ENCODE measurements at regions not wholly inside any gene's neighbourhood (a gene's known extent, or its start where the extent isn't known, plus 50 kb on each side); places are given as distances from the start of the nearest gene placed in this dataset.
"Not testable (repeated sequence)": the region's sequence is repeated elsewhere in the genome, so short reads cannot be mapped to it uniquely, and the experiment has no call there.

DNA sequence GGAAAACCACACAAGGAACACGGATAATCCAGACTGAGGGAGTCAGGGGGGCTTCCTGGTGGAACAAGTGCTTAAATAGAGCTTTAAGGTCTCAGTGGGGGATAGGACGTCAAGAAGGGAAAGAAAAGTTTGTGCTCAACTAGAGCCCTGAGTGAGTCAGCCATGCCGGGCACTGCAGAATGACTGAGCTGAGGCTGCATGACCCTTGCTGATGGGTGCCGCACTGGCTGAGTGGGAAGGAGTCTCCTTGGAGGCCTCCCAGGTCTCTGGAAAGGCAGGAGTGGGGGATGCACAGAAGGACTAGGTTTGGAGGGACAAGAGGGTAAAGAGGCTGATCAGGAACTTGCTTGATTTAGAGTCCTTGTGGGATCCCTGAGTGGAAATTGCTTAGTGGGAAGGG is 150.3 kb downstream of the RPLP1 start:
- DNase-seq, result no peak

DNA sequence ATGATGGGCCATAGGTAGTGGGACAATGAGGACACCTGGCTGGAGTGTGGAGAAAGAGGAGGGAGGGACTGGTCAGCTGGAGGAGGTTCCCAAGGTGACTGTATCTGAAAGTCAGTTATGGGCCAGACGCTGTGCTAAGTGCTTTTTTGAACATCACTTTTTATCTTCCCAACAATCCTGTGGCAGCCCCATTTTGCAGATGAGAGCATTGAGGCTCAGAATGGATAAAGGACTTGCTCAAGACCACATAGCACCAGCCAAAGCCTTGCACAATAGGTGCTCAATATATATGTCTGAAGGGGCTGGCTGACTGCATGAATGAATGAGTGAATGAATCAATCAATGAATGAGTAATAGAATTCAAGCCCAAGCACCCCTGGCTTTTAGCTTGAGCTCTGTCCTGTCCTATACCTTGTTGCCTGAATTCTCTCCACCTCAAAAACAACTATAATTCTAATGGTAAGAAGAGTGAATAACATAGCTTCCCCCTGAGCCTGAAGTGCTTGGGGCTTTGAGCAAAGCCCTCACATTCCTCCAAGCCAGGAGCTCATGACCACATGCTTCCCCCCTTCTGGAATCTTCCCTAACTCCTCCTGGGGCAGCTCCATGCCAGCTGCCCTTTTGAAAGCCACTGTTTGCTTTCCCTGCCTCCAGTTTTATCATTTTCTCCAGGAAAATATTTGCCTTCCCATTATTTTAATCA is 150.9 kb downstream of the RPLP1 start:
- no peak for DNase-seq

DNA sequence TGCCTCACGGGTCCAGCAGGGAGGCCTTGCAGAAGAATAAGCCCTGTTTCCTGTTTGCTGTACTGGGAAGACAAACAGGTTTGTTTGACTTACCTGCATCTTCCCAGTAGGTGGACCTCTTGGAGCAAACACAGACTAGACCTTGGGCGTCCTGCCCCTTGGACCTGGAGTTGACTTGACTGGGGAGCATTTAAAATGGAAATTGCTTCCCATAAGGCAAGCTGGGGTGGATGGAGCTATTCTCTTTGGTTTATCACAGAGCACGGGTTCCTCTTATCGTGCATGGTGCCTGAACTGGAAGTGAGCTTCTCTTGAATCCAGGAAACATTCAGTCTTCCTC is 151.4 kb downstream of the RPLP1 start:
- DNase-seq, result no peak

DNA sequence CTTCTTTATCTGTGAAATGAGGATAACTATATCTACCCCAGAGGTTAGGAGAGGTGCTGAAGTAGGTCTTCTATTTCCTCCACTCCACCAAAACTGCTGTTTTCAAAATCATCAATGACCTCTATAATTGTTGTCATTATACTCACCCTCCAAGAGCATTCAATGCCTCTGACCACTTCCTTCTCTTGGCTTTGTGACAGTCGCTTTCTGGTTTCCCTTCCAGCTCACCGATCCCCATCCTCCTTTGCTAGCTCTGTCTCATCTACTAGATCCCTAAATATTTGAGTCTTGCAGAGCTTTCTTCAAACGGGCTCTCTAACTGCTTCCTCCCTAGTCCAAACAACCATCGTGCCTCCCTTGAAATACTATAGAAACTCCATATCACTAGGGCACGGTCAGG is 153.5 kb downstream of the RPLP1 start:
- DNase-seq, result no peak

DNA sequence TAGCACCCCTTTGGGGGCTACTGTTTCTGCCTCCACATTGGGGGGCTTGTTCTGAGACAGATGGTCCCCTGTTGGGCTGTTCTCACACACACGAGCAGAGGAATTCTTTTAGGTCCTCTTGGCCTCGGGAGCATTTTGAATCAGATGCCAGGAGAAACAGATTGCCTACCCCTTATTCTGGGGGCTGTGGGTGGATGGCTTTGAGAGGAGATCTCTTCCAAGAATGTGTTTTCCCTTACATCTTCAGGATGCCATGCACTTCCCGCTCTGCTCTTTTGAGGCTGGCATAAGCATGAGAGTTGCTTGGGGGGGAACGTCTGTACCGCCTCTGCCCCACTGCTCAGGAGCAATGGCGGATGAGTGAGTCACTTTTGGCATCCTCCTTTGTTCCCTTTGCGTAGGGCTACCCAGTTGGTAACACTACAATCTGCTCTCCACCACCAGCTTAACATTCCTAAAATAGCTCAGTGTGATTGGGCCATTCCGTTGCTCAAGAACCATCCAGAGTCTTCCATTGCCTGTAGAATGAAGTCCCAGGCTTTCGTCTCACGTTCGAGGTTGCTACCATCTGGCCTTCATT is 154.4 kb downstream of the RPLP1 start:
- DNase-seq, result no peak

DNA sequence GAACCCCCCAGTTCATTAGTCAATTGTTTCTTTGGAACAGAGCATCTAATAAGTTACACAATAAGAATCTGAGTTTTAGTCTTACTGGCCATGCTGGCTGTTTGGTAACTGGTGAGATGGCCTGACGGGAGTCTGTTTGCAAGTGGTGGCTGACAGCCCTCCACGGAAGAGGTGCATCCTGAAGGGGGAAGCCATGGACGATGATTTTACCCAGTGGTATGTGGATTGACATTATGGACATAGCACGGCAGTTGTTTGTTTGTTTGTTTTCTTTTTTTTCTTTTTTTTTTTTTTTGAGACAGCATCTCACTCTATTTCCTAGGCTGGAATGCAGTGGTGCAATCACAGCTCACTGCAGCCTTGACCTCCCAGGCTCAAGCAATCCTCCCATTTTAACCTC is 156.0 kb downstream of the RPLP1 start:
- DNase-seq, result no peak

DNA sequence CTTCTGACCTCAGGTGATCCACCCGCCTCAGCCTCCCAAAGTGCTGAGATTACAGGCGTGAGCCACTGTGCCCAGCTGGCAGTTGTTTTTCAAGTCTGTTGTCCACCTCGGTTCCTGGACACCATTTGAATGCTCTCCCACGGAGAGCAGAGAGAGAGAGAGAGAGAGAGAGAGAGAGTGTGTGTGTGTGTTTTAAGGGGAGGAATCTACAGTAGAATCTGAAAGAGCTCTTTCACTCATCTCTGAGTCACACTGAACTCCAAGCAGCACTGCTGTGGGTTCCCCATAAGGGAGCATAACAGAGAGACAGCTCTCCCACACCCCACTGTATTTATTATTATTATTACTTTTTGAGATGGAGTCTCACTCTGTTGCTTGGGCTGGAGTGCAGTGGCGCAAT is 156.6 kb downstream of the RPLP1 start:
- DNase-seq, result no peak

DNA sequence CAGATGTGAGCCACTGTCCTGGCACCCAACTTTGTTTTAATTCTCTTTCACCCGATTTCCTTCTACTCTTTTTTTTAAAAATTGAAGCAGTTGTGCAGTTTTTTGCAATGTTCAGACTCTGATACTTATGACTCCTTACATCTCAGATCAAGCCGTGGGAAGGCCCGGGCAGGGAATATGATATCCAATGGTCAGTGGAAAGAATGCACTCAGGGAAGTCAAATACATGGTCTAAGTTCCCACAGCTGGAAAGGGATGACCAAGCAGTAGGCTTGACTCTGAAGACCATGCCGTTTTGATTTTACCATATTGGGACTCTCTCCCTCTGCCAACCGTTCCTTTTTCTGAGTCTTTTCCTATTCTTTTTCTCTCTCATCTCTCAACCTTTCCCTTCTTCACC is 157.2 kb downstream of the RPLP1 start:
- no peak for DNase-seq

DNA sequence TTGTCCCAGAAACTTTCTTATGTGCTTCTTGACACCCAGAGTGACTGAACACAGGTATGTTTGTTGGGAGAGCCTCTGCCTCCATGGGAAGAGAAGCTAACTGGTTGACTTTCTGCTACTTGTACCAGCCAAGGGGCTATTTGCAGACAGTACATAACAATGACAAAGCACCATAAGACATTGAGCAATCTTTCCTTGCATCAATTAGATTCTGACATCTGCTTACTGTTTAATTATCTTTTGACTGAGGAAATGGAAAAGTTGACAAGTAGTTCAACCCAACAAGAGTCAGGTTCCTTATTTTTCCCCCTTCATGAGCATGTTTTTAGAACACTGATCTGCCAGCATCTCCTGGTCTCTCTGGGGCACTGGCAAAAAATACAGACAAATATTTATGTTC is 157.7 kb downstream of the RPLP1 start:
- no peak for DNase-seq

DNA sequence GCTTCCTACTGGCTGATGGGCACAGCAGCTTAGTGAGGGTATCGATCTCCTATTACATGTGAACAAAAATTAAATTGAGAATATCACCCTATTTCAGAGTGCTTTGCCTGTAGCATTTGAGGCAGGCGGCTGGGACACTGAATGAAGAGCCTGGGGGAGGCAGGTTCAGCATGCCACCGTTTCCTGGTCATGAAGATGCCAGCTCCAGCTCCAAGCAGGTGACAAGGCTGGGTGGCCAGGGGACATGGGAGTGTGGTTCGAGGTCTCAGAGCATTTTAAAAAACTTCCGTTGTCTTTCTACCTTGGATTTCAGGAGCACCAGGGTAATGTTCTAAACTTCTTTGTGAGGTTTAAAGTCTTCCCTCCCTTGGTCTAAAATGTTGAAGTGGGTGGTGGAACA is 158.2 kb downstream of the RPLP1 start:
- no peak for DNase-seq

DNA sequence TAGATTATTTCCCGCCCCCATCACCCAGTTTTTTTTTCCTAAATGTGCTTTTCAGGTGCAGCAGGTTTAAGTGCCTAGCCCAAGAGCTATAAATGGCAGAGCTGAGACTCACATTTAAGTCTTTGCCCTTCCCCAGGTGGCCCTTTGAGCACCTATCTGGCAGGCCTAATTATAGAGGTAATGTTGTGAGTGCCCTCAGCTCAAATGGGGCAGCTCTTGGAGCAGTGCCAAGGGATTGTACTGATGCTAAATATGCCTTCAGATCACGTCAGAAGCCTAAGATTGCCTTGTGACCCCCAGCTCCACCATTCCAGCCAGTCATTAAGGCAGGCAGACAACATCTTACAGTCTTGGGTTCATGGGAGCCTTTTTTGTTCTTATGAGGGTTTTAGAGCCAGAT is 159.5 kb downstream of the RPLP1 start:
- no peak for DNase-seq

DNA sequence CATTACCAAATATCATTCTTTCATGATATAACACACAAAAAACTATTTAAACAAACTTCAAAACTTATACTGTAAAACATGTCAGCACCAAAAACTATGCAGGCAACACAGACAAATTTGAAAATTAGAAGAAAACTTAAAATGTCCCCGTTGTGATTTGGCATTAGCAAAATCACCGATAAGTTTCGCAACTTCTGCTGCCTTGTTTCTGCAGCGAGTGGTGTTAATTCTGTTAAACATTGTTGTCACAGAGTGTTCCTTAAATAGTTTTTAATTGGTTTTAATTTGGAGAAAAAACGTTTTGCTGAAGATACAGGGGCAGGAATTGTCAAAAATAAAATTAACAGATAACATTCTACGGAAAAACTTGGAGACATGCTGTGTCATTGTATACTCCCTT is 160.6 kb downstream of the RPLP1 start:
- no peak for DNase-seq

DNA sequence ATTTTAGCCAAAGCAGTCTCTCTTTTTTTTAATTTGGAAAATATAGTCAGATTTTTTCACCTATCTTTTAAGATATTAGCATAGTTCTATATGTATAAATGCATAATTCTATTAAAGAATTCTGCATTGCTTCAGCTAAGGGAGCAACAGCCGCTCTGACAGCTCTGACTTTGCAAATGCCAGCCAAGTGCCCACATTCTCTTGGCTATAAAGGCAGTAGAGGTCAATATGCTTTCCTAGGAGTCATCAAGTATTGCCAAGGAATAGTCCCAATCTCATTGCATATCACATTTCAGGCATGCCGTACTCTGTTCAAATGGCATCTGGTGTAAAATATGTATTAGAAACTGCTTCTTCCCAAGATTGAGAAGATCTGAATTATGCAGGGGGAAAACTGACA is 161.4 kb downstream of the RPLP1 start:
- no peak for DNase-seq

DNA sequence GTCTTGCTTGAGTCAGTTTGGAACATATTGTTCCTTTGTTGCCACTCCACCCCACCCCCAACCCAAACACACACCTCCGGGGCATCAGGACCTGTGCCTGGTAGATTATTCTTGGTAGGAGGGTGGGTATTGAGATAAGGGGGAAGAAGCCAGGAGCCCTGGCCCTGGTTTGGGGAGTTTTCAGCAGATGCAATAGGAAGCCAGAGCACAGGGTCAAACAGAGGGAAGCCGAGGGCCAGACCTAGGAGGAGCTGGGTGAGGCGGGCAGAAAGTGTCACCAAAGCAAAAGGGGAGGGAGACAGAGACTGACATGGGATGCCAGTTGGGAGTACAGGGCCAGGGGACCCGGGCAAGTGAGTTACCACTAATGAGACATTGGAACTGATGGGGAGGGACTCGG is 163.1 kb downstream of the RPLP1 start:
- DNase-seq, result no peak

DNA sequence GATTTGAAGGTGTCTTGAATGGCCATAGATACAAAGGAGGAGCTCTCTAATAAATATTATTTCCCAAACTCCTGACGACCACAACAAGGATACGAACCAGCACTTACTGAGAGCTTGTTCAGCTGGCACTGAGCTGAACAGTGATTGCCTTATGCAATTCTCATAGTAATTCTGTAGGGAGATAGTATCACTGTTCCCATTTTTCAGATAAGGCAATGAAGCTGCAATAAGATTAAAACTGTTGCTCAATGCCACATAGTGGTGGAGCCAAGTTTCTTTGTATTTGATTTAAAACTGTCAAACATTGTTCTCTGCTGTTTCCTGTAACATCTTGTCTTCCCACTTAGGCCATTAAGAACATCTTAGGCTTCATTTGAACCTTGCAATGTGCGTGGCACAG is 163.9 kb downstream of the RPLP1 start:
- DNase-seq, result no peak

DNA sequence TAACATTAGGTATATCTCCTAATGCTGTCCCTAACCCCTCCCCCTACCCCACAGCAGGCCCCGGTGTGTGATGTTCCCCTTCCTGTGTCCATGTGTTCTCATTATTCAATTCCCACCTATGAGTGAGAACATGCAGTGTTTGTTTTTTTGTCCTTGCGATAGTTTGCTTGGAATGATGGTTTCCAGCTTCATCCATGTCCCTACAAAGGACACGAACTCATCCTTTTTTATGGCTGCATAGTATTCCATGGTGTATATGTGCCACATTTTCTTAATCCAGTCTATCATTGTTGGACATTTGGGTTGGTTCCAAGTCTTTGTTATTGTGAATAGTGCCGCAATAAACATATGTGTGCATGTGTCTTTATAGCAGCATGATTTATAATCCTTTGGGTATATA is 164.5 kb downstream of the RPLP1 start:
- not testable (repeated sequence) for DNase-seq

DNA sequence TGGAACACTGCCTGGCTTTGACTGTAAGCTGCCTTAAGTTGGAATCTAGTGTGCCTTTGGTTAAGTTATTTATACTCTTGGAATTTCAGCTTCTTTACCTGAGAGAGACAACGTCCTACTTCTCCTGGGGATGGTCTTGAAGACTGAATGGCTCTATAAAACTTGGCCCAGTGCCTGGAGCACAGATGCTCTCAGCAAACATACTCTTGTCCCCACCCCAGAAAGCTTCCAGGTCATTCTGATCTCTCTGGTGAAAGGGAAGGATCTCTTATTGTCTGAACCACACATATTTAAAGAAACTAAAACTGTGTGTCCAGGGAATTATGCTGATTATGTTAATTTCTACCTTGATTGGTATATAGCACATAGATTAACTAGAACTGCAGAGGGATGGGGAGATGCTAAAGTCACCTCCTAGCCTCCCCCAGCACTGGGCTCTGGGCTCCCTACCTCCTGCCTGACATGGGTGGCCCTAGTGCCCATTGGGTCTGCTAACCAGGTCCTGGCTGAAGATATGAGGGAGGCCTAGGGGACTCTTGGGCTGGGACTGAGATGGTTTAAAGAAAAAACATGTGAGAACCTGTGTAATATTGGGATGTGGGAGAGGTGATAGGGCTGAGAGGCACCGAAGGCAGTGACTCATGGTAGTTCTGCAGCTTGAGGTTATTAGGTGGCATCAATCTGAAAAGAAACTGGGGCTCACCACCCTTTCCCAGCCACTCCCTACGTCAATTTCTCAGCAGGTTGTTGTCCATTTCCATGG is 171.0 kb downstream of the RPLP1 start:
- DNase-seq, result no peak

DNA sequence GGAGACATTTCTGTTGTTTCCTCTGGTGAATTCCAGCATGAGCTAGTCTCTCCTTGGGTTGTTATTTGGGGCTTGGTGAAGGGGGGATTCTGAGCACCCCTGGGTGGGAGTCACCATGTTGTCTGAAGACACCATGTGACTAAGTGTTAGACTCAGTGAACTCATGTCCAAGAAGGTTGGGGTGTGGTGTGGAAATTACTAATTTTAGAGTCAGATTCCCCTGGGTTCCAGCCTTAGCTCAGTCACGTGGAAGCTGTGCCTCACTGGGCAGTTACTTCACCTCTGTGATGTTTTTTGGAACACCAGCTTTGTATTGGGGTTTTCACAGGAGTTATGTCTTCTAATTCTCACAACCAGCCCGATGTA is 171.5 kb downstream of the RPLP1 start:
- no peak for DNase-seq

DNA sequence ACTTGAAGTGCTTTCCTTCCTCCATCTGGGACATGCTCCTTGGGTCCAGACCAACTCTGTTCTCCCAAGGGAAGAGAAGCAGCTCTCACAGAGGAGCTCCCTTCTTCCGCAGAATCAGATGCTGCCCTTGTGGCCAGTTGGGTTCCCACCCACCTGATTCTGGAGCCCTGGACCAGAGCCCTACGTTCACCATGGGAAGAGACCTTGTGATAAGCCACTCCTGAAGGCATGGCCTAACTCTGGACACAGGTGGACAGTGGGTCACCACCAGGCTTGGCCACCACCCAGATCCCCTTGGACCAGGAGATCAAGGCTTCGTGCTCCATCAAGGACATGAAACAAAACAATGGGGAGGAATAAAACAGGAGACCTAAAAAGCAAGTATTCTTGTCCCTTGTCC is 172.2 kb downstream of the RPLP1 start:
- no peak for DNase-seq

DNA sequence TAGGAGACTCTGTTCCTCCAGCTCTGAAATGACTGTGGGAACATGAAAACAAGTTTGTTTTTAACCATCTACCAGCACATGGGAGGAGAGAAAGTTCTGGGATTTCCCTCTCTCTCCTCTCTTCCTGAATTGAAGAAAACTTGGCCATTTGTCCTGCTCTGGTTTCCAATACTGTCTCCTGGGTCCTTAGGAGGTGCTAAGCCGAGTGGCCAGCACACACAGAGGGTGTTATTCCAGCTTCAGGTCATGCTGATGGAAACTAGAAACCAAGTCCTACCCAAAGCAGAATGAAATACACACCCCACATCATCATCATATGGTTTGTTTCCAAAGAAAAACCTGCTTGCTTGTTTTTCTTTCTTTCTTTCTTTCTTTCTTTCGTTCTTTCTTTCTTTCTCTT is 172.7 kb downstream of the RPLP1 start:
- DNase-seq, result no peak

DNA sequence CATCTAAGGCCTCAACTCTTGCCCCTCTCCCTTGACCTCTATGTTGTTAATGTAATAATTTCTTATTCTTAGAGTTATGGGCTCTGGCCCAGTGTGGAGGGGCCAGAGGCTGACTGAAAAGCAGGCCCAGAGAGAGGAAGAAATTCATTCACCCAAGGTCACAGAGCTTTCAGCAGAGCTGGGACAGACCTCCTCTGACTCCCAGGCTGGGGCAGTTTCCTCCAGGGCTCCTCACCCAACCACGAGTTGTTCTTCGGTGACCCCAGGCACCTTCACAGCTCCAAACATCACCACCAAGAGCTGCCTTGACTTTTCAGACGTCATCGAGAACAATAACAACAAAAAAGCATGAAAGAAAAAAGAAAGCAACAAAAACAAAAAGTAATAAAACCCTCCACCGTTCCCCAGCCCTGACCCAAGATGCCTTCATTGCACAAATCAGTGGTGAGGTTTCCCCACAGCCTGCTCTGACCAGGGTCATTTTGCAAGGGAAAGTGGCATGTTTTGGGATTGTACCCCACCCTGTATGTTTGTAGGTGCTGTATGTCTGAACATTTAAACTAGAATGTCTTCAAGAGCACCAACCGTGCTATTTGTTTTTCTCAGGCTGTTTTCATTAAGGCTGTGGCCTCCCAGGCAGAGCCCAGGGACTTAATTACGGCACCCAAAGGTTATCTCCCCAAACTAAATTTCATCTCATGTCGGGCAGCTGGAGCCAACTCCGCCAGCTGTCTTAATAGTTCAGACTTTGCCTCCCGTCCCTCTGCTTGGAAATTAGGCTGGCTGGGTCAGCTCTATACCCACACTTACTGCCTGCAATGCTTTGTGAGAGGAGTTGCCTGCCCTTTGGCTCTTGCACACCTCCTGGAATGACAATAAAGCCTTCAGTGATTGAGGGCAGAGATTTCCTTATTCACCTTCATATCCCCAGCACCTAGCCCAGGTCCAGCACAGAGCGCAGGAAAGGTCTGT is 173.8 kb downstream of the RPLP1 start:
- DNase-seq, result no peak

DNA sequence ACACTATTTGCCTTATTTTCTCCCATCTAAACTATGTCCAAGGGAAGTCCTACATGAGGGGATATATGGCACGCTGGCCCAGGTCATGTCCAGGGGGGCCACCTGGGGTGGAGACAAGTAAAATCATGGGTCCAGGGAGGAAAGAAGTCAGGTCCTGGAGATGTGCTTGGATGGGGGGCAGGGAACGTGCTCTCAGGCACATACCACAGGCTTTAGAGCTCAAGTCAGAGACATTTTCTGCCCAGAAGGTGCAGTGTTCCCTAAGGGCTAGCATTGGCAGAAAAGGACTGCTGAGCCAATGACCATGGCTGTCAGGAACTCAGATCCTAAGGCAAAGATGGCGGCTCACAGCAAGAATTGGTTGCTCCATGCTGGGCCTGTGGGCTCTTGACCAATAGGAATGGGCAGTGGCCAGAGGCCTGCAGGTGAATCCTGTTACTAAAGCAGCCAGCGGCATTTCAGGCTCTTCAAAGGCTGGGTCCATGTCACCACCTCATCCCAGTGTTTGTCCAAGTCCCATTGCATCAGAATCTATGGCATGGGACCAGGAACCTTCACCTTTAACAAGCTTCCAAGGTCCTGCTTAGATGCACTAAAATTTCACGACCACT is 175.0 kb downstream of the RPLP1 start:
- DNase-seq, result no peak

All from effector CD8-positive, alpha-beta T cell (primary cell).